H1 (cell line): ENCODE measurements at regions not wholly inside any gene's neighbourhood (a gene's known extent, or its start where the extent isn't known, plus 50 kb on each side); places are given as distances from the start of the nearest gene placed in this dataset.

ENCODE experiments used
- CTCF ChIP-seq, 3 experiments: IDR thresholded peaks; 1 replicate in 2 of 3; 2 replicates in 1 of 3; pipeline versions ENCODE4 v1.5.1 to v1.6.1; 2011; ENCODE audit warnings: low read length in 3 of 3, mild to moderate bottlenecking in 3 of 3, inconsistent platforms in 2 of 3, low read depth in 1 of 3, moderate library complexity in 1 of 3; ENCODE audit not compliant: insufficient read depth in 1 of 3; ENCODE audit errors: control extremely low read depth in 1 of 3
- POLR2AphosphoS5 ChIP-seq: IDR thresholded peaks from 2 replicates; pipeline ENCODE4 v1.6.1; 2011; ENCODE audit warnings: low read depth, low read length
- SIN3A ChIP-seq, 2 experiments: IDR thresholded peaks in 1 of 2; conservative IDR thresholded peaks in 1 of 2; 2 replicates each; pipeline ENCODE4 v1.6.1; 2011 to 2012; ENCODE audit warnings: low read length in 2 of 2, improper control_type of control experiment in 1 of 2, low read depth in 1 of 2, mild to moderate bottlenecking in 1 of 2
- SIX5 ChIP-seq: IDR thresholded peaks from 2 replicates; pipeline ENCODE4 v1.6.1; 2011; ENCODE audit warnings: mild to moderate bottlenecking, low read depth, low read length
- SP1 ChIP-seq: IDR thresholded peaks from 2 replicates; pipeline ENCODE4 v1.6.1; 2011; ENCODE audit warnings: low read depth, low read length
- USF2 ChIP-seq: IDR thresholded peaks from 2 replicates; pipeline ENCODE4 v1.6.1; 2011; ENCODE audit warnings: low read length, improper control_type of control experiment

GRCh38 chr2:49271060-49271606, 116.8 kb upstream of the FSHR start:
- no peak for TF ChIP-seq USF2
- TF ChIP-seq CTCF (IDR thresholded peaks at IDR 0.05; ENCODE audit: control extremely low read depth in 1 of 3, insufficient read depth in 1 of 3, low read depth in 1 of 3, low read length in 3 of 3), result no peak
- no peak for TF ChIP-seq SIN3A (conservative IDR thresholded peaks at IDR 0.05 in 1 of 2, IDR thresholded peaks at IDR 0.05 in 1 of 2; ENCODE audit: low read depth in 1 of 2, low read length in 2 of 2)
- TF ChIP-seq POLR2AphosphoS5, result no peak
- TF ChIP-seq SP1, result no peak
- TF ChIP-seq SIX5, result no peak
